GM10248 (cell line): ENCODE measurements at regions not wholly inside any gene's neighbourhood (a gene's known extent, or its start where the extent isn't known, plus 50 kb on each side); places are given as distances from the start of the nearest gene placed in this dataset.

Experiments used
- CTCF ChIA-PET: fragments of 300-600 bp; sonication (Branson Sonifier 250); formaldehyde crosslinking; extraction: SDS; loops from one replicate; lab custom pipeline; 2021; ENCODE audit warnings: antibody characterized with exemption; lab: Yijun Ruan, JAX
- POLR2A ChIA-PET: fragments of 350-650 bp; sonication (Branson Sonifier 250); formaldehyde crosslinking; extraction: SDS; loops from one replicate; lab custom pipeline; 2020; ENCODE audit warnings: antibody characterized with exemption; lab: Yijun Ruan, JAX
- DNase-seq: peaks from one replicate; pipeline ENCODE4 v3.0.0; 2012; ENCODE audit errors: extremely low spot score
- CTCF ChIP-seq: IDR thresholded peaks from 2 replicates; pipeline ENCODE4 v1.5.1; 2012; ENCODE audit warnings: mild to moderate bottlenecking, low read depth; ENCODE audit errors: extremely low read depth, missing control alignments, control extremely low read depth

GRCh38 chr12:29907461-29907860 lies 123.7 kb upstream of the TMTC1 start:
- CTCF ChIA-PET = no interaction called here

GRCh38 chr12:29902043-29902442 lies 118.3 kb upstream of the TMTC1 start:
- no peak for DNase-seq
- ChIA-PET CTCF (interaction anchor here (1.4 kb wide), 1 partner anchor 12 kb away, joined by 5 read pairs; no protein-coding TSS in a partner anchor), POLR2A (no interaction called here)
- TF ChIP-seq CTCF = no peak

More at GRCh38 chr12:29907461-29907860, 123.7 kb upstream of the TMTC1 start:
- no peak for TF ChIP-seq CTCF
- POLR2A ChIA-PET = no interaction called here
- DNase-seq = no peak

GRCh38 chr12:29901585-29901984 lies 117.8 kb upstream of the TMTC1 start:
- no peak for DNase-seq
- CTCF ChIA-PET = interaction anchor here (1.4 kb wide), 1 partner anchor 12 kb away, joined by 5 read pairs; no protein-coding TSS in a partner anchor
- POLR2A ChIA-PET = no interaction called here
- TF ChIP-seq CTCF = no peak

- no peak for DNase-seq
- ChIA-PET POLR2A (no interaction called here), CTCF (interaction anchor here (1.3 to 1.8 kb wide), 3 partner anchors 8 to 72 kb away, joined by 3 to 9 read pairs (median 4); no protein-coding TSS in a partner anchor)
- no peak for TF ChIP-seq CTCF
These were observed 115.6 kb upstream of the TMTC1 start for GRCh38 chr12:29899212-29899931.

GRCh38 chr12:29895966-29896365 lies 112.2 kb upstream of the TMTC1 start:
- DNase-seq = no peak
- POLR2A ChIA-PET = no interaction called here
- CTCF ChIA-PET = no interaction called here
- no peak for TF ChIP-seq CTCF

GRCh38 chr12:29893002-29893401 lies 109.3 kb upstream of the TMTC1 start:
- TF ChIP-seq CTCF = no peak
- ChIA-PET CTCF (no interaction called here), POLR2A (no interaction called here)
- no peak for DNase-seq

- POLR2A ChIA-PET = no interaction called here
- CTCF ChIA-PET = interaction anchor here (1.2 kb wide), 1 partner anchor 8 kb away, joined by 4 read pairs; no protein-coding TSS in a partner anchor
- no peak for DNase-seq
- TF ChIP-seq CTCF = no peak
These were observed 108.0 kb upstream of the TMTC1 start for GRCh38 chr12:29891792-29892191.
